ENCODE measurements at regions not wholly inside any gene's neighbourhood (a gene's known extent, or its start where the extent isn't known, plus 50 kb on each side); places are given as distances from the start of the nearest gene placed in this dataset.

GRCh38 chr16:8172551-8172950, 417.8 kb downstream of the TMEM114 start:
- Histone ChIP-seq H3K27ac (replicated peaks in 1 of 4) (no peak overlapping the region), H3K27me3 (peaks cover 0 to 9% (median 0%) of the 10 kb centered on the region in 4 donors), H3K36me3 (no peaks in the 10 kb centered on the region), H3K4me1 (no peaks in the 10 kb centered on the region), H3K4me3 (no peak overlapping the region), H3K9me3 (no peaks in the 10 kb centered on the region)
- TF ChIP-seq POLR2AphosphoS5 (IDR thresholded peaks at IDR 0.05) (no peak), POLR2A (IDR thresholded peaks at IDR 0.05; ENCODE audit: low read depth) (no peak), EP300 (IDR thresholded peaks at IDR 0.05) (no peak)
- TF ChIP-seq, protein P1, sequence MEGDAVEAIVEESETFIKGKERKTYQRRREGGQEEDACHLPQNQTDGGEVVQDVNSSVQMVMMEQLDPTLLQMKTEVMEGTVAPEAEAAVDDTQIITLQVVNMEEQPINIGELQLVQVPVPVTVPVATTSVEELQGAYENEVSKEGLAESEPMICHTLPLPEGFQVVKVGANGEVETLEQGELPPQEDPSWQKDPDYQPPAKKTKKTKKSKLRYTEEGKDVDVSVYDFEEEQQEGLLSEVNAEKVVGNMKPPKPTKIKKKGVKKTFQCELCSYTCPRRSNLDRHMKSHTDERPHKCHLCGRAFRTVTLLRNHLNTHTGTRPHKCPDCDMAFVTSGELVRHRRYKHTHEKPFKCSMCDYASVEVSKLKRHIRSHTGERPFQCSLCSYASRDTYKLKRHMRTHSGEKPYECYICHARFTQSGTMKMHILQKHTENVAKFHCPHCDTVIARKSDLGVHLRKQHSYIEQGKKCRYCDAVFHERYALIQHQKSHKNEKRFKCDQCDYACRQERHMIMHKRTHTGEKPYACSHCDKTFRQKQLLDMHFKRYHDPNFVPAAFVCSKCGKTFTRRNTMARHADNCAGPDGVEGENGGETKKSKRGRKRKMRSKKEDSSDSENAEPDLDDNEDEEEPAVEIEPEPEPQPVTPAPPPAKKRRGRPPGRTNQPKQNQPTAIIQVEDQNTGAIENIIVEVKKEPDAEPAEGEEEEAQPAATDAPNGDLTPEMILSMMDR (IDR thresholded peaks at IDR 0.05): no peak
- WGBS: 79% methylated on average over 7 of the region's 7 CpGs
- intact Hi-C loops (cut with DNase I): no loop called here
- no peak for DNase-seq (ENCODE audit: extremely low spot score)

- intact Hi-C loops (cut with DNase I): no loop called here
- H3K36me3 ChIP-seq: no peaks in the 10 kb centered on the region
- TF ChIP-seq EP300 (IDR thresholded peaks at IDR 0.05) (no peak), POLR2A (IDR thresholded peaks at IDR 0.05; ENCODE audit: low read depth) (no peak), POLR2AphosphoS5 (IDR thresholded peaks at IDR 0.05) (no peak)
- TF ChIP-seq, protein P1 (IDR thresholded peaks at IDR 0.05): no peak
- no peak overlapping the region for H3K27ac ChIP-seq (replicated peaks in 1 of 4)
- H3K27me3 ChIP-seq: peaks cover 0 to 8% (median 0%) of the 10 kb centered on the region in 4 donors
- 80% methylated on average over 10 of the region's 10 CpGs for WGBS
- no peaks in the 10 kb centered on the region for H3K9me3 ChIP-seq
- H3K4me1 ChIP-seq: no peaks in the 10 kb centered on the region
- DNase-seq (ENCODE audit: extremely low spot score): no peak
- H3K4me3 ChIP-seq: no peak overlapping the region
These were observed 422.3 kb downstream of the TMEM114 start for GRCh38 chr16:8168016-8168415.

GRCh38 chr16:8167436-8167835, 422.9 kb downstream of the TMEM114 start:
- H3K27me3 ChIP-seq: peaks cover 0 to 8% (median 0%) of the 10 kb centered on the region in 4 donors
- H3K4me3 ChIP-seq: no peak overlapping the region
- no peaks in the 10 kb centered on the region for H3K4me1 ChIP-seq
- TF ChIP-seq POLR2AphosphoS5 (IDR thresholded peaks at IDR 0.05) (no peak), EP300 (IDR thresholded peaks at IDR 0.05) (no peak), POLR2A (IDR thresholded peaks at IDR 0.05; ENCODE audit: low read depth) (no peak)
- TF ChIP-seq, protein P1 (IDR thresholded peaks at IDR 0.05): no peak
- H3K27ac ChIP-seq (replicated peaks in 1 of 4): no peak overlapping the region
- intact Hi-C loops (cut with DNase I): no loop called here
- H3K9me3 ChIP-seq: no peaks in the 10 kb centered on the region
- DNase-seq (ENCODE audit: extremely low spot score): no peak
- WGBS: 79% methylated on average over 5 of the region's 5 CpGs
- no peaks in the 10 kb centered on the region for H3K36me3 ChIP-seq

DNA sequence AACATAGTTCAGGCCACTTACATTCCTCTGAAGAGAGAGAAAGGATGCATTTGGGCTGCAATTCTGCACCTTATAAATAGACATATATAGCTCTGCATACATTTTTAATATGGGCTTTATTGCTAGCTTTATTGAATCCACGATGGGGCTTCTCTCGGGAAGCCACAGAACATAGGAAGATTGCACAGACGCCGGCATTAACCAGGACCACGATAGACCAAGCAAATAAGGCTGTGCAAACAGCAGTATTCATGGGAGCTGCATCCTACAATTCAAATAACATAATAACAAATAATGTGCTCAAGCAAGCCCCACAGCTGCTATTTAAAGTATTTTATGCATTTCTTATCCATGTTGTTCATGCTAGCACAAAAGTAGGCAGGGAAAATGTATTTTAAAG, 432.3 kb downstream of the TMEM114 start:
- Histone ChIP-seq H3K9me3 (peaks cover 0 to 19% (median 0%) of the 10 kb centered on the region in 4 donors), H3K4me3 (no peak overlapping the region), H3K27me3 (no peaks in the 10 kb centered on the region), H3K27ac (replicated peaks in 1 of 4) (no peak overlapping the region), H3K36me3 (no peaks in the 10 kb centered on the region), H3K4me1 (no peaks in the 10 kb centered on the region)
- 88% methylated on average over 5 of the region's 5 CpGs for WGBS
- TF ChIP-seq POLR2A (IDR thresholded peaks at IDR 0.05; ENCODE audit: low read depth): no peak
- no peak for TF ChIP-seq EP300 (IDR thresholded peaks at IDR 0.05)
- no peak for TF ChIP-seq POLR2AphosphoS5 (IDR thresholded peaks at IDR 0.05)
- TF ChIP-seq, protein P1 (IDR thresholded peaks at IDR 0.05): no peak
- intact Hi-C loops (cut with DNase I): no loop called here
- no peak for DNase-seq (ENCODE audit: extremely low spot score)

- H3K27ac ChIP-seq (replicated peaks in 1 of 4): no peak overlapping the region
- H3K36me3 ChIP-seq: no peaks in the 10 kb centered on the region
- no peak for DNase-seq (ENCODE audit: extremely low spot score)
- intact Hi-C loops (cut with DNase I): no loop called here
- TF ChIP-seq, protein P1 (IDR thresholded peaks at IDR 0.05): no peak
- TF ChIP-seq EP300 (IDR thresholded peaks at IDR 0.05) (no peak), POLR2A (IDR thresholded peaks at IDR 0.05; ENCODE audit: low read depth) (no peak), POLR2AphosphoS5 (IDR thresholded peaks at IDR 0.05) (no peak)
- H3K27me3 ChIP-seq: no peaks in the 10 kb centered on the region
- no peaks in the 10 kb centered on the region for H3K4me1 ChIP-seq
- no peak overlapping the region for H3K4me3 ChIP-seq
- peaks cover 0 to 19% (median 0%) of the 10 kb centered on the region in 4 donors for H3K9me3 ChIP-seq
- 79% methylated on average over 1 of the region's 2 CpGs for WGBS
These were observed 435.0 kb downstream of the TMEM114 start for GRCh38 chr16:8155275-8155674.

All from esophagus muscularis mucosa (tissue), 4 donors.